Smooth muscle cell (in vitro differentiated cells): ENCODE measurements at regions not wholly inside any gene's neighbourhood (a gene's known extent, or its start where the extent isn't known, plus 50 kb on each side); places are given as distances from the start of the nearest gene placed in this dataset.

Experiments
- DNase-seq: peaks from one replicate; lab custom pipeline; 2025; ENCODE audit not compliant: unreplicated experiment; lab: John Stamatoyannopoulos, UW
- H2AFZ ChIP-seq: fragments of 200-600 bp; sonication (generic); 2 replicates; pipeline ENCODE4 v1.6.0; 2016; ENCODE audit warnings: antibody characterized with exemption, low read depth, mild to moderate bottlenecking
- H3F3A ChIP-seq: fragments of 200-600 bp; sonication (generic); 2 replicates; pipeline ENCODE4 v1.6.0; 2017; ENCODE audit warnings: antibody characterized with exemption, low read depth
- H3K27ac ChIP-seq: fragments of 200-600 bp; sonication (generic); 2 replicates; pipeline ENCODE4 v1.5.1; 2016; ENCODE audit warnings: low read depth, mild to moderate bottlenecking
- H3K27me3 ChIP-seq: fragments of 200-600 bp; sonication (generic); 2 replicates; pipeline ENCODE4 v1.6.1; 2016; ENCODE audit warnings: low read depth, mild to moderate bottlenecking
- H3K36me3 ChIP-seq: fragments of 200-600 bp; sonication (generic); 2 replicates; pipeline ENCODE4 v1.5.1; 2016; ENCODE audit warnings: low read depth
- H3K4me1 ChIP-seq: fragments of 200-600 bp; sonication (generic); 2 replicates; pipeline ENCODE4 v1.5.1; 2016; ENCODE audit warnings: low read depth
- H3K4me2 ChIP-seq: fragments of 200-600 bp; sonication (generic); 2 replicates; pipeline ENCODE4 v1.6.0; 2016; ENCODE audit warnings: mild to moderate bottlenecking
- H3K4me3 ChIP-seq: fragments of 200-600 bp; sonication (generic); 2 replicates; pipeline ENCODE4 v1.5.1; 2016; ENCODE audit warnings: mild to moderate bottlenecking
- H3K79me2 ChIP-seq: fragments of 200-600 bp; sonication (generic); 2 replicates; pipeline ENCODE4 v1.6.0; 2016; ENCODE audit warnings: low read depth, mild to moderate bottlenecking
- H3K9ac ChIP-seq: fragments of 200-600 bp; sonication (generic); 2 replicates; pipeline ENCODE4 v1.6.0; 2016; ENCODE audit warnings: low read depth
- H3K9me3 ChIP-seq: fragments of 200-600 bp; sonication (generic); replicated peaks from 2 replicates; pipeline ENCODE4 v1.5.1; 2016; ENCODE audit warnings: low read depth
- H4K20me1 ChIP-seq: fragments of 200-600 bp; sonication (generic); 2 replicates; pipeline ENCODE4 v1.6.0; 2016; ENCODE audit warnings: low read depth
- CTCF ChIP-seq: fragments of 200-600 bp; sonication (generic); IDR thresholded peaks from 2 replicates; pipeline ENCODE4 v1.5.1; 2017; ENCODE audit warnings: borderline replicate concordance, mild to moderate bottlenecking, antibody characterized with exemption; ENCODE audit not compliant: insufficient read depth, poor library complexity, severe bottlenecking
- WGBS: methylation state at CpG from one replicate; pipeline ENCODE4 v1.1.7; 2016; ENCODE audit warnings: low lambda C conversion rate; 5-methylcytosine and 5-hydroxymethylcytosine counted together

GRCh38 chr3:61352306-61352705 lies 101.1 kb upstream of the FHIT start:
- DNase-seq, result no peak
- Histone ChIP-seq H3K79me2 (no peaks in the 10 kb centered on the region), H3F3A (no peaks in the 10 kb centered on the region), H3K4me3 (no peak overlapping the region), H2AFZ (no peak overlapping the region), H3K36me3 (no peaks in the 10 kb centered on the region), H3K27ac (no peak overlapping the region), H3K9me3 (no peaks in the 10 kb centered on the region), H3K27me3 (no peaks in the 10 kb centered on the region), H3K4me1 (no peaks in the 10 kb centered on the region), H3K4me2 (no peak overlapping the region), H3K9ac (no peak overlapping the region), H4K20me1 (no peaks in the 10 kb centered on the region)
- 88% methylated on average over 1 of the region's 1 CpG for WGBS
- TF ChIP-seq CTCF, result no peak

GRCh38 chr3:61353382-61353781 lies 102.1 kb upstream of the FHIT start:
- Histone ChIP-seq H4K20me1 (no peaks in the 10 kb centered on the region), H3K27me3 (no peaks in the 10 kb centered on the region), H3K9me3 (no peaks in the 10 kb centered on the region), H3K4me1 (no peaks in the 10 kb centered on the region), H3K4me3 (no peak overlapping the region), H3K9ac (no peak overlapping the region), H3K4me2 (no peak overlapping the region), H3K79me2 (no peaks in the 10 kb centered on the region), H3F3A (no peaks in the 10 kb centered on the region), H3K27ac (no peak overlapping the region), H2AFZ (no peak overlapping the region), H3K36me3 (no peaks in the 10 kb centered on the region)
- DNase-seq, result no peak
- no peak for TF ChIP-seq CTCF
- WGBS, result 95% methylated on average over 1 of the region's 1 CpG

GRCh38 chr3:61354604-61355003 lies 103.4 kb upstream of the FHIT start:
- H3K27ac ChIP-seq, result no peak overlapping the region
- WGBS, result 68% methylated on average over 5 of the region's 5 CpGs

More at GRCh38 chr3:61354604-61355003, 103.4 kb upstream of the FHIT start:
- H4K20me1 ChIP-seq, result no peaks in the 10 kb centered on the region
- DNase-seq, result no peak
- TF ChIP-seq CTCF, result no peak
- no peaks in the 10 kb centered on the region for H3K9me3 ChIP-seq
- H3F3A ChIP-seq, result no peaks in the 10 kb centered on the region
- H3K4me2 ChIP-seq, result no peak overlapping the region
- H3K4me3 ChIP-seq, result no peak overlapping the region
- H2AFZ ChIP-seq, result no peak overlapping the region
- H3K27me3 ChIP-seq, result no peaks in the 10 kb centered on the region
- no peaks in the 10 kb centered on the region for H3K4me1 ChIP-seq
- H3K9ac ChIP-seq, result no peak overlapping the region
- H3K79me2 ChIP-seq, result no peaks in the 10 kb centered on the region
- H3K36me3 ChIP-seq, result no peaks in the 10 kb centered on the region
